ENCODE measurements at regions not wholly inside any gene's neighbourhood (a gene's known extent, or its start where the extent isn't known, plus 50 kb on each side); places are given as distances from the start of the nearest gene placed in this dataset.
"Not testable (repeated sequence)": the region's sequence is repeated elsewhere in the genome, so short reads cannot be mapped to it uniquely, and the experiment has no call there.

DNA sequence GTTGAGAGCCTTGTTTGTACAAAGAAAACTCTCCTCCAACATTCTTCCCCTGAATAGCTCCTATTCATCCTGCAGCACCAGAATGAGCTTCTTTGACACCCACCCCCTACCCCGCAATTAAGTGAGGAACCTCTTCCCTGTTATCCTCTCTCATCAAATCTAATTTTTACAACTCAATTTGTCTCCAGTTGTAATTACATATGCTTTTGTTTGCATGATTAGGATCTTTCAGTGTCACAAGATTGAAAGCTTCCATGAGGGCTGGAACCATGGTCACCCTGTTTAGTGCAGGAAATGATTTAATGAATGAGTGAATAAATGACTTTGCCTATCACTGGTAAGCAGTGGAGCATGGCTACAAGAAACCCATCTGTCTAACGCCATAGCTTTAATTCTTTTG, 334.6 kb upstream of the KLHL29 start:
- no peak for DNase-seq (ENCODE audit: low read depth)
- no peak overlapping the region for H3K4me3 ChIP-seq (ENCODE audit: low read length)
- TF ChIP-seq, protein P1, sequence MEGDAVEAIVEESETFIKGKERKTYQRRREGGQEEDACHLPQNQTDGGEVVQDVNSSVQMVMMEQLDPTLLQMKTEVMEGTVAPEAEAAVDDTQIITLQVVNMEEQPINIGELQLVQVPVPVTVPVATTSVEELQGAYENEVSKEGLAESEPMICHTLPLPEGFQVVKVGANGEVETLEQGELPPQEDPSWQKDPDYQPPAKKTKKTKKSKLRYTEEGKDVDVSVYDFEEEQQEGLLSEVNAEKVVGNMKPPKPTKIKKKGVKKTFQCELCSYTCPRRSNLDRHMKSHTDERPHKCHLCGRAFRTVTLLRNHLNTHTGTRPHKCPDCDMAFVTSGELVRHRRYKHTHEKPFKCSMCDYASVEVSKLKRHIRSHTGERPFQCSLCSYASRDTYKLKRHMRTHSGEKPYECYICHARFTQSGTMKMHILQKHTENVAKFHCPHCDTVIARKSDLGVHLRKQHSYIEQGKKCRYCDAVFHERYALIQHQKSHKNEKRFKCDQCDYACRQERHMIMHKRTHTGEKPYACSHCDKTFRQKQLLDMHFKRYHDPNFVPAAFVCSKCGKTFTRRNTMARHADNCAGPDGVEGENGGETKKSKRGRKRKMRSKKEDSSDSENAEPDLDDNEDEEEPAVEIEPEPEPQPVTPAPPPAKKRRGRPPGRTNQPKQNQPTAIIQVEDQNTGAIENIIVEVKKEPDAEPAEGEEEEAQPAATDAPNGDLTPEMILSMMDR (conservative IDR thresholded peaks at IDR 0.05; ENCODE audit: low read depth, low read length): no peak

DNA sequence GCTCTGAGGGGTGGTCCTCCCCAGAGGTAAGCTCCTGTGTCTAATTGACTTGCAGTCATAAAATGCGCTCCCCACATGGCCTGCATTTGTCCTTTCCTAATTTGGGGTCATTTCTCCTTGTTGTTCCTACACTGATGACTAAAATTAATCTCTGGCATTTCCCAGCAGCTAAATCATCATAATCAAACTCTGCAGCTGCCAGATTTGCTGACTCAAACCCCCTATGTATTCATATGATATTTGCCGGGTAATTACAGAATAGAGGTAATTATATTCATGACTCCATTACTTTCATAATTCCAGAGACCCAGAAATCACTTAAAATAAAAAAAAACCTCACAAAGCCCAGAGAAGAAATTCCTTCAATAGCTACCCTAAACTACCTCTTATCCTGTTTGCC, 331.4 kb upstream of the KLHL29 start:
- no peak overlapping the region for H3K4me3 ChIP-seq (ENCODE audit: low read length)
- no peak for DNase-seq (ENCODE audit: low read depth)
- TF ChIP-seq, protein P1 (conservative IDR thresholded peaks at IDR 0.05; ENCODE audit: low read depth, low read length): no peak

DNA sequence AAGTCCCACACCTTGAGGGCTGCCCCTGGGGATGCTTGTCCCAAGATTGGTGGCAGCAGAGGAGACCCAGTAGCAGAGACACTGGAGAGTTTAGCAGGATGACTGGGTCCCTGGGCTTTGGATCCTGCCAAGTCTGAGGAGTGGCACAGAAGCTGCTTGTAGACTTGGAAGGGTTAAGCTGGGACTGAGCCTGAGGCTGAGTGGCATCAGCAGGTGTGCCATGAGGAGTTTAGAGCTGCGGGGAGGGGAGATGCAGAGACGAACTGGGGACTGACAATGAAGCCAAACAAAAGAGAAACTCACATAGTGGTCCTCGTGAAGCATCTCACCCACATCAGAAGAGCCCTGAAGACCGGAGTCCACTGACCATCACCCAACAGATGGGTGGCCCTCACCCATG, 329.7 kb upstream of the KLHL29 start:
- DNase-seq (ENCODE audit: low read depth): no peak
- TF ChIP-seq, protein P1 (conservative IDR thresholded peaks at IDR 0.05; ENCODE audit: low read depth, low read length): no peak

DNA sequence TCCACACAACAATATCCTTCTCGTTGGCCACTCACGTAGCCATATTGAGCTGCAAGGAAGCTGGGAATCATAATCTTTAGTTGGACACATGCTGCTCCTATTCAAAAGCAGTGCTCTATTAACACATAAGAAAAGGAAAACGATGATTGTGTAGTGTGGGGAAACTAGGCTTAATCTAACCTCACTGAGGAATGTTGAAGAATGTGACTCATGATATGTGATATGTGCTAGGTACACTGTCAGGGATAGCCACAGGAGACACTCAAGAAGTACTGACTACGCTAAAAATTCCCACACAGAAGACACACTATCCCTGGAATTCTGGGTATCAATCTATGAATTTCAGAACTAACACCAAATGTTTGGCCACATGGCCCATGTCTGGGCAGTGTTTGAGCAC, 328.1 kb upstream of the KLHL29 start:
- not testable (repeated sequence) for H3K4me3 ChIP-seq (ENCODE audit: low read length); DNase-seq (ENCODE audit: low read depth)

More for the DNA sequence above, 329.7 kb upstream of the KLHL29 start:
- no peak overlapping the region for H3K4me3 ChIP-seq (ENCODE audit: low read length)

DNA sequence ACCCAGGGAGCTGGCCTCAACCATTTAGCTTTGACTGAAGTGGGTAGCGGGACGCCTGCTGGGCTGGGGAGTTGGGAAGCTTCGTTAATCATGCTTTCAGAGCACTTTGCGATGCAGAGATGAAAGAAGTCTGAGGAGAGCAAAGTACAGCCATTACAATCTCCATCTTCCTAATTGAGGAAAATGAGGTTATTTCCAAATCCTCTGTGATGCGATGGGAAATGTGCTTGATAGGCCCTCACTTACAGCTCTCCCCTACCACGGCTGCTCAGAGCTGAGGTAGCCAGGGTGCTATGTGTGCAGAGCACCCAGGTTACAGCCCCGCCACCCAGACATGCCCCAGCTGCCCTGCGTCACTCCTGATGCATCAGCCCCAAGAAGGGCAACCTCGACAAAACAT, 326.5 kb upstream of the KLHL29 start:
- TF ChIP-seq, protein P1 (conservative IDR thresholded peaks at IDR 0.05; ENCODE audit: low read depth, low read length): no peak
- DNase-seq (ENCODE audit: low read depth): no peak
- H3K4me3 ChIP-seq (ENCODE audit: low read length): no peak overlapping the region

DNA sequence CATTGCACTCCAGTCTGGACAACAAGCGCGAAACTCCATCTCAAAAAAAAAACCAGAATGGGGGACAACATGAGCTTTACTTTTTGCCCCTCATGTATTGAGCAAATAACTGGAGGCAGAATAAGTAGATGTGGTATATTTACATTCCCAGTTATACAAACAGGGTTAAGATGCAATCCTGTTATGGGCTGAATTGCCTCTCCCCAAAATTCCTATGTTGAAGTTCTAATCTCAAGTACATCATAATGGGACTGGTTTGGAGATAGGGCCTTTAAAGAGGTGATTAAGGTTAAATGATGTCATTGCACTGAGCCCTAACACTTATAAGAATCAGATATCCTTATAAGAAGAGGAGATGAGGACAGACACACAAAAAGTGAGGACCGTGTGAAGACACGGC, 319.8 kb upstream of the KLHL29 start:
- DNase-seq (ENCODE audit: low read depth): no peak
- TF ChIP-seq, protein P1 (conservative IDR thresholded peaks at IDR 0.05; ENCODE audit: low read depth, low read length): no peak
- H3K4me3 ChIP-seq (ENCODE audit: low read length): no peak overlapping the region

DNA sequence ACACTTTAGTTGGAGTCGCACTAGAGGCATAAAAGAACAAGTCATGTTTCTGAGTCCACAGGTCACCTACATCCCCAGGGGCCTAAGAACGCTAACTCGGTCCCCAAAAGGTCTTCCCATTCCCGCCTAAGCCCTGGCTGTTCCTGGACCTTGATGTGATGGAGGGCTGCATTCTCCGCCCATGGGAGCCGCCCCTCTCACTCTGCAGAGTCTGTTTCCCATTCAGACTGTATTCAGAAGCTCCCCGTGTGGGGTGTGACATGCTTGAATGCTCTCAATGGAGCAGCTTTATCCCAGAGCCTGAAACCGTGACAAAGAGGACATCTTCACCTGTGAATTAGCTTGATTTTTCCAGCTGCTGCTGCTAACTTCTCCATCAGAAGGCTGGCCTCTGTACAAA, 319.0 kb upstream of the KLHL29 start:
- TF ChIP-seq, protein P1 (conservative IDR thresholded peaks at IDR 0.05; ENCODE audit: low read depth, low read length): no peak
- no peak overlapping the region for H3K4me3 ChIP-seq (ENCODE audit: low read length)

DNA sequence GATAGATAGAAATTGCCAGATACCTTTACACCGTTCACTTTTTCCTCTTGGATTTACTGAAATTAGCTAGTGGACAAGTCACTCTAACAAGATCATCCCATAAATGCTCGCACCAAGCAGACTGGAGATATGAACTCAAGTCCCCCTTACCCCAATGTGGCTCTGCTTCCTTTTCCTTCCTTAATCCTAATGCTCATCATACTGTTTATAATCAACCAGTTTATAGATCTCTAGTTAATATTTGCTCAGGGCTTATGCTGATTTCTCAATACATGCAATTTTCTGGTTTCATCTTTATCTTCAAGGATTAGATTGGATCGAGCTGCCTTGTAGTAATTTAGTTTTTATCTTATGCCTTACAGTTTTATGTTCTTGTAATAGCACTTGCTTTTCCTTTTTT, 318.3 kb upstream of the KLHL29 start:
- TF ChIP-seq, protein P1 (conservative IDR thresholded peaks at IDR 0.05; ENCODE audit: low read depth, low read length): no peak
- DNase-seq (ENCODE audit: low read depth): no peak
- H3K4me3 ChIP-seq (ENCODE audit: low read length): no peak overlapping the region

More for the DNA sequence above, 319.0 kb upstream of the KLHL29 start:
- DNase-seq (ENCODE audit: low read depth): no peak

All from retinal pigment epithelial cell (primary cell).